H1 (cell line): ENCODE measurements at regions not wholly inside any gene's neighbourhood (a gene's known extent, or its start where the extent isn't known, plus 50 kb on each side); places are given as distances from the start of the nearest gene placed in this dataset.

Experiments
- CTCF ChIA-PET: fragments of 300-600 bp; sonication (Branson Sonifier 250); formaldehyde crosslinking; loops from one replicate; lab custom pipeline; 2021; ENCODE audit not compliant: partially characterized antibody; lab: Charles Lee
- POLR2A ChIA-PET: fragments of 300-600 bp; sonication (Branson Sonifier 250); formaldehyde crosslinking; loops from one replicate; lab custom pipeline; 2021; ENCODE audit warnings: inconsistent platforms; ENCODE audit not compliant: partially characterized antibody; lab: Charles Lee
- DNase-seq, 2 experiments: peaks; one replicate each; pipeline versions ENCODE4 v3.0.0 to v3.0.0-alpha.2; 2010 to 2022; ENCODE audit warnings: low spot score in 2 of 2, low read depth in 1 of 2, mixed read lengths in 1 of 2
- FAIRE-seq: peaks from 2 replicates; lab custom pipeline; 2011; peaks lifted over from hg19 to GRCh38; lab: Jason Lieb, UNC
- H2AFZ ChIP-seq: 2 replicates; pipeline ENCODE4 v1.8.1; 2012; ENCODE audit warnings: low read length, inconsistent platforms
- H2AK5ac ChIP-seq: 2 replicates; pipeline ENCODE4 v1.6.1; 2013; ENCODE audit warnings: low read depth, low read length
- H2BK120ac ChIP-seq: replicated peaks from 2 replicates; pipeline ENCODE3; 2013; ENCODE audit warnings: low read depth, low read length, inconsistent platforms
- H2BK12ac ChIP-seq: 2 replicates; pipeline ENCODE4 v1.6.1; 2013; ENCODE audit warnings: low read depth, low read length
- H2BK15ac ChIP-seq: 2 replicates; pipeline ENCODE4 v1.6.1; 2013; ENCODE audit warnings: low read length
- H2BK20ac ChIP-seq: 2 replicates; pipeline ENCODE4 v1.6.1; 2013; ENCODE audit warnings: low read length
- H2BK5ac ChIP-seq: 2 replicates; pipeline ENCODE4 v1.6.1; 2013; ENCODE audit warnings: low read depth, low read length
- H3K14ac ChIP-seq: 2 replicates; pipeline ENCODE4 v1.6.1; 2013; ENCODE audit warnings: inconsistent platforms; ENCODE audit not compliant: insufficient read length
- H3K18ac ChIP-seq: 2 replicates; pipeline ENCODE4 v1.6.1; 2013; ENCODE audit warnings: low read length; ENCODE audit errors: extremely low read depth
- H3K23ac ChIP-seq: 2 replicates; pipeline ENCODE4 v1.6.1; 2013; ENCODE audit warnings: inconsistent platforms; ENCODE audit not compliant: insufficient read length
- H3K23me2 ChIP-seq: 2 replicates; pipeline ENCODE4 v1.6.1; 2013; ENCODE audit warnings: low read depth, low read length
- H3K27ac ChIP-seq: 2 replicates; pipeline ENCODE4 v1.6.1; 2011; ENCODE audit warnings: low read depth, low read length, inconsistent platforms
- H3K27me3 ChIP-seq, 4 experiments: replicated peaks in 1 of 4; 1 replicate in 1 of 4; 2 replicates in 3 of 4; pipeline versions ENCODE4 v1.6.1 to v1.8.1; 2011 to 2013; ENCODE audit warnings: low read length in 3 of 4, mild to moderate bottlenecking in 3 of 4, inconsistent platforms in 2 of 4, mixed read lengths in 2 of 4, moderate library complexity in 1 of 4; ENCODE audit not compliant: control insufficient read depth in 3 of 4, insufficient read depth in 3 of 4; ENCODE audit errors: extremely low read depth in 1 of 4
- H3K36me3 ChIP-seq, 4 experiments: 2 replicates each; pipeline versions ENCODE4 v1.6.1 to v1.8.1; 2011 to 2013; ENCODE audit warnings: mild to moderate bottlenecking in 4 of 4, low read length in 3 of 4, moderate library complexity in 2 of 4, control low read depth in 1 of 4, inconsistent platforms in 1 of 4; ENCODE audit not compliant: insufficient read depth in 4 of 4, control insufficient read depth in 2 of 4
- H3K4ac ChIP-seq: replicated peaks from 2 replicates; pipeline ENCODE3; 2013; ENCODE audit warnings: low read length, low read depth, mixed read lengths, inconsistent platforms; ENCODE audit not compliant: insufficient read length
- H3K4me1 ChIP-seq, 4 experiments: replicated peaks in 1 of 4; 1 replicate in 1 of 4; 2 replicates in 3 of 4; pipeline versions ENCODE4 v1.6.1 to v1.8.1; 2011 to 2013; ENCODE audit warnings: low read length in 3 of 4, inconsistent platforms in 2 of 4, mixed read lengths in 1 of 4; ENCODE audit not compliant: insufficient read depth in 4 of 4, control insufficient read depth in 3 of 4
- H3K4me2 ChIP-seq, 2 experiments: 2 replicates each; pipeline versions ENCODE4 v1.6.1 to v1.8.1; 2011 to 2013; ENCODE audit warnings: low read depth in 2 of 2, low read length in 2 of 2, control low read depth in 1 of 2, inconsistent platforms in 1 of 2, mild to moderate bottlenecking in 1 of 2; ENCODE audit not compliant: insufficient read depth in 1 of 2
- H3K4me3 ChIP-seq, 4 experiments: fragments of 200-600, 300-600 bp in 1 of 4; sonication (generic), shearing (Covaris generic), sonication (Bioruptor Twin) in 1 of 4; 2 replicates each; pipeline versions ENCODE4 v1.5.1 to v1.8.1; 2011 to 2016; ENCODE audit warnings: low read length in 4 of 4, low read depth in 3 of 4, control low read depth in 2 of 4, inconsistent platforms in 2 of 4, mild to moderate bottlenecking in 2 of 4, mixed read lengths in 1 of 4, moderate library complexity in 1 of 4; ENCODE audit not compliant: insufficient read depth in 2 of 4; ENCODE audit errors: extremely low read depth in 1 of 4
- H3K56ac ChIP-seq: replicated peaks from 2 replicates; pipeline ENCODE3; 2013; ENCODE audit warnings: low read depth, mild to moderate bottlenecking, mixed read lengths, low read length, inconsistent platforms; ENCODE audit not compliant: insufficient read length
- H3K79me1 ChIP-seq: 2 replicates; pipeline ENCODE4 v1.6.1; 2013; ENCODE audit warnings: low read depth, low read length, control low read depth
- H3K79me2 ChIP-seq, 2 experiments: 2 replicates each; pipeline versions ENCODE4 v1.6.1 to v1.8.1; 2012 to 2013; ENCODE audit warnings: low read length in 2 of 2, mild to moderate bottlenecking in 2 of 2, inconsistent platforms in 1 of 2; ENCODE audit not compliant: insufficient read depth in 2 of 2, control insufficient read depth in 1 of 2
- H3K9ac ChIP-seq, 4 experiments: replicated peaks in 1 of 4; 1 replicate in 1 of 4; 2 replicates in 3 of 4; pipeline versions ENCODE4 v1.6.1 to v1.8.1; 2011 to 2013; ENCODE audit warnings: low read depth in 3 of 4, low read length in 3 of 4, control low read depth in 2 of 4, mild to moderate bottlenecking in 2 of 4, moderate library complexity in 2 of 4, inconsistent platforms in 1 of 4; ENCODE audit errors: extremely low read depth in 1 of 4
- H3K9me3 ChIP-seq, 2 experiments: 2 replicates each; pipeline versions ENCODE4 v1.6.1 to v1.8.1; 2012 to 2013; ENCODE audit warnings: mild to moderate bottlenecking in 2 of 2, moderate library complexity in 2 of 2, control low read depth in 1 of 2, inconsistent platforms in 1 of 2, low read depth in 1 of 2, low read length in 1 of 2, mixed read lengths in 1 of 2; ENCODE audit not compliant: insufficient read depth in 2 of 2
- H4K20me1 ChIP-seq, 2 experiments: replicated peaks in 1 of 2; 2 replicates each; pipeline versions ENCODE3 to v1.8.1; 2011 to 2013; ENCODE audit warnings: inconsistent platforms in 2 of 2, low read length in 2 of 2, mild to moderate bottlenecking in 1 of 2; ENCODE audit not compliant: insufficient read depth in 2 of 2, control insufficient read depth in 1 of 2
- H4K5ac ChIP-seq: 2 replicates; pipeline ENCODE4 v1.6.1; 2013; ENCODE audit warnings: low read length, low read depth, mixed read lengths, inconsistent platforms; ENCODE audit not compliant: insufficient read length
- H4K8ac ChIP-seq: 2 replicates; pipeline ENCODE4 v1.8.0; 2013; ENCODE audit warnings: mild to moderate bottlenecking, moderate library complexity, low read length, inconsistent platforms; ENCODE audit not compliant: insufficient read depth; ENCODE audit errors: extremely low read depth
- H4K91ac ChIP-seq: replicated peaks from 2 replicates; pipeline ENCODE3; 2013; ENCODE audit warnings: low read length, mixed read lengths, inconsistent platforms; ENCODE audit not compliant: insufficient read length
- CEBPB ChIP-seq: IDR thresholded peaks from 2 replicates; pipeline ENCODE4 v1.6.1; 2012; ENCODE audit warnings: low read depth, low read length
- CHD2 ChIP-seq: IDR thresholded peaks from 2 replicates; pipeline ENCODE4 v1.6.1; 2012; ENCODE audit warnings: low read length, improper control_type of control experiment
- EGR1 ChIP-seq: IDR thresholded peaks from 2 replicates; pipeline ENCODE4 v1.6.1; 2011; ENCODE audit warnings: low read depth, low read length, borderline replicate concordance
- EP300 ChIP-seq, 2 experiments: IDR thresholded peaks; 1 replicate in 1 of 2; 2 replicates in 1 of 2; pipeline ENCODE4 v1.6.1; 2011 to 2012; ENCODE audit warnings: low read depth in 2 of 2, low read length in 2 of 2, mild to moderate bottlenecking in 2 of 2, borderline replicate concordance in 1 of 2, inconsistent platforms in 1 of 2, moderate library complexity in 1 of 2
- EZH2 ChIP-seq: fragments of 200-600 bp; sonication (generic); IDR thresholded peaks from 2 replicates; pipeline ENCODE4 v1.7.1; 2012; ENCODE audit warnings: low read depth, mild to moderate bottlenecking, moderate library complexity, low read length, inconsistent platforms; ENCODE audit not compliant: severe bottlenecking
- JUND ChIP-seq: IDR thresholded peaks from 2 replicates; pipeline ENCODE4 v1.6.1; 2011; ENCODE audit warnings: mild to moderate bottlenecking, improper control_type of control experiment, low read length
- RXRA ChIP-seq: IDR thresholded peaks from 2 replicates; pipeline ENCODE4 v1.6.1; 2011; ENCODE audit warnings: low read depth, mild to moderate bottlenecking, low read length, moderate library complexity; ENCODE audit not compliant: insufficient read depth
- SIX5 ChIP-seq: IDR thresholded peaks from 2 replicates; pipeline ENCODE4 v1.6.1; 2011; ENCODE audit warnings: mild to moderate bottlenecking, low read depth, low read length
- YY1 ChIP-seq: IDR thresholded peaks from 2 replicates; pipeline ENCODE4 v1.6.1; 2011; ENCODE audit warnings: low read depth, mild to moderate bottlenecking, low read length
- WGBS, 2 experiments: shearing (Covaris generic) in 1 of 2; methylation state at CpG; one replicate each; pipeline versions ENCODE4 v1.1.6 to v1.1.7; 2013 to 2015; ENCODE audit warnings: low lambda C conversion rate in 2 of 2, mixed read lengths in 2 of 2, inconsistent platforms in 1 of 2, low coverage in 1 of 2, missing lambda C conversion rate in 1 of 2; ENCODE audit not compliant: insufficient replicate concordance in 2 of 2, insufficient coverage in 1 of 2, insufficient read length in 1 of 2; ENCODE audit errors: extremely low coverage in 1 of 2, missing lambda C conversion rate in 1 of 2; 5-methylcytosine and 5-hydroxymethylcytosine counted together
- TF ChIP-seq, protein P1 (sequence below), 3 experiments: IDR thresholded peaks; 1 replicate in 2 of 3; 2 replicates in 1 of 3; pipeline versions ENCODE4 v1.5.1 to v1.6.1; 2011; ENCODE audit warnings: low read length in 3 of 3, mild to moderate bottlenecking in 3 of 3, inconsistent platforms in 2 of 3, low read depth in 1 of 3, moderate library complexity in 1 of 3; ENCODE audit not compliant: insufficient read depth in 1 of 3; ENCODE audit errors: control extremely low read depth in 1 of 3

DNA sequence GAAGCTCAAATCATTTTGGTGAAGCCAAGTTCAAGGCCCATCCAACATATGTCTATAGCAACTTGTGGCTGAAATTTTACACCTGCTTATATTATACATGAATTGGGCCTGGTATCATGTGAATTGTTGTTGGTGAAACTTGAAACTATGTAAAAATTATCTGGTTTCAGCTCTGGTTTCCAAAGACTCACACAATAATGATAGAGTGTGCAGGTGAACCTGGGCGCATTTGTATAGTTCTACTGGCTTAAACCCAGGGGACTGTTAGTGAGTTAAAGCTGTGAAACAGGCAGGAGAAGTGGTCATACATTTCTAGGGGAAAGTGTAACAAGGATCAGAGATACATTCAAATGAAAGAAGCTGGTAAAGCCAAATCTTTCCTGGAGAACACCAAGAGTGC is 627.3 kb downstream of the METTL15 start:
- Histone ChIP-seq H3K4me2 (no peak overlapping the region), H3K56ac (no peak overlapping the region), H3K18ac (no peak overlapping the region), H3K23ac (no peak overlapping the region), H3K4ac (no peak overlapping the region), H3K4me3 (no peak overlapping the region), H2AK5ac (no peak overlapping the region), H3K14ac (no peak overlapping the region), H3K9me3 (no peaks in the 10 kb centered on the region), H2BK20ac (no peak overlapping the region), H4K91ac (no peak overlapping the region), H2BK12ac (no peak overlapping the region), H4K5ac (no peak overlapping the region), H2AFZ (no peak overlapping the region), H3K27me3 (no peaks in the 10 kb centered on the region), H3K36me3 (no peaks in the 10 kb centered on the region), H4K8ac (no peak overlapping the region), H3K79me2 (no peaks in the 10 kb centered on the region), H2BK120ac (no peak overlapping the region), H3K23me2 (no peaks in the 10 kb centered on the region; the same call in 1 of the 2 replicates), H2BK15ac (no peak overlapping the region), H3K79me1 (no peaks in the 10 kb centered on the region), H2BK5ac (no peak overlapping the region), H3K9ac (no peak overlapping the region), H4K20me1 (no peaks in the 10 kb centered on the region), H3K27ac (no peak overlapping the region), H3K4me1 (peaks cover 0 to 3% (median 1%) of the 10 kb centered on the region in 4 experiments; a peak in 1 of 7 replicates)
- TF ChIP-seq SIX5 (no peak), CHD2 (no peak), CEBPB (no peak), RXRA (no peak), EGR1 (no peak), EP300 (IDR thresholded peaks at IDR 0.05; ENCODE audit: borderline replicate concordance in 1 of 2, low read depth in 2 of 2, low read length in 2 of 2) (no peak), JUND (no peak), YY1 (no peak), EZH2 (no peak)
- TF ChIP-seq, protein P1, sequence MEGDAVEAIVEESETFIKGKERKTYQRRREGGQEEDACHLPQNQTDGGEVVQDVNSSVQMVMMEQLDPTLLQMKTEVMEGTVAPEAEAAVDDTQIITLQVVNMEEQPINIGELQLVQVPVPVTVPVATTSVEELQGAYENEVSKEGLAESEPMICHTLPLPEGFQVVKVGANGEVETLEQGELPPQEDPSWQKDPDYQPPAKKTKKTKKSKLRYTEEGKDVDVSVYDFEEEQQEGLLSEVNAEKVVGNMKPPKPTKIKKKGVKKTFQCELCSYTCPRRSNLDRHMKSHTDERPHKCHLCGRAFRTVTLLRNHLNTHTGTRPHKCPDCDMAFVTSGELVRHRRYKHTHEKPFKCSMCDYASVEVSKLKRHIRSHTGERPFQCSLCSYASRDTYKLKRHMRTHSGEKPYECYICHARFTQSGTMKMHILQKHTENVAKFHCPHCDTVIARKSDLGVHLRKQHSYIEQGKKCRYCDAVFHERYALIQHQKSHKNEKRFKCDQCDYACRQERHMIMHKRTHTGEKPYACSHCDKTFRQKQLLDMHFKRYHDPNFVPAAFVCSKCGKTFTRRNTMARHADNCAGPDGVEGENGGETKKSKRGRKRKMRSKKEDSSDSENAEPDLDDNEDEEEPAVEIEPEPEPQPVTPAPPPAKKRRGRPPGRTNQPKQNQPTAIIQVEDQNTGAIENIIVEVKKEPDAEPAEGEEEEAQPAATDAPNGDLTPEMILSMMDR (IDR thresholded peaks at IDR 0.05; ENCODE audit: control extremely low read depth in 1 of 3, insufficient read depth in 1 of 3, low read depth in 1 of 3, low read length in 3 of 3), result no peak
- WGBS, 2 experiments, result 95% methylated on average over 1 of the region's 1 CpG; no CpG with 5 or more reads in 1 of the 2 experiments
- POLR2A ChIA-PET, result no interaction called here
- CTCF ChIA-PET, result no interaction called here
- no peak for FAIRE-seq
- no peak for DNase-seq
